ENCODE measurements at regions not wholly inside any gene's neighbourhood (a gene's known extent, or its start where the extent isn't known, plus 50 kb on each side); places are given as distances from the start of the nearest gene placed in this dataset.
"Not testable (repeated sequence)": the region's sequence is repeated elsewhere in the genome, so short reads cannot be mapped to it uniquely, and the experiment has no call there.

DNA sequence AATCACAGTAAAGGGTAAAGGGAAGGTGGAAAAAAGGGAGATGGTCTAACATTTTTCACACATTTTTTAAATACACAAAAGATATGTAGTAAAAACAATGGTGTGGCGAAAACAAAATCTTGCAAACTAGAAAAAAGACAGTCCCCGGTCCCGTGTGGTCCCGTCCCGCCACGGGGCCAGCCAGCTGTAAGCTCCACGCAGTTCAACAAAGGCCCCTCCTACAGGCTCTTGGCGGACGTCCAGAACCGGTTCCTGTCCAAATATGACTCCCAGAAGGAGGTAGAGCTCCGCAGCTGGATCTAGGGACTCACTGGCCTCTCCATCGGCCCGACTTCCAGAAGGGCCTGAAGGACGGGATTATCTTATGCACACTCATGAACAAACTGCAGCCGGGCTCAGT lies 216.9 kb downstream of the POTED start:
- not testable (repeated sequence) for H3K4me1 Mint-ChIP-seq (ENCODE audit: low read depth); H3K27ac Mint-ChIP-seq; H3K9me3 Mint-ChIP-seq (ENCODE audit: low read depth); H3K27me3 Mint-ChIP-seq; H3K4me3 Mint-ChIP-seq; H3K36me3 Mint-ChIP-seq

DNA sequence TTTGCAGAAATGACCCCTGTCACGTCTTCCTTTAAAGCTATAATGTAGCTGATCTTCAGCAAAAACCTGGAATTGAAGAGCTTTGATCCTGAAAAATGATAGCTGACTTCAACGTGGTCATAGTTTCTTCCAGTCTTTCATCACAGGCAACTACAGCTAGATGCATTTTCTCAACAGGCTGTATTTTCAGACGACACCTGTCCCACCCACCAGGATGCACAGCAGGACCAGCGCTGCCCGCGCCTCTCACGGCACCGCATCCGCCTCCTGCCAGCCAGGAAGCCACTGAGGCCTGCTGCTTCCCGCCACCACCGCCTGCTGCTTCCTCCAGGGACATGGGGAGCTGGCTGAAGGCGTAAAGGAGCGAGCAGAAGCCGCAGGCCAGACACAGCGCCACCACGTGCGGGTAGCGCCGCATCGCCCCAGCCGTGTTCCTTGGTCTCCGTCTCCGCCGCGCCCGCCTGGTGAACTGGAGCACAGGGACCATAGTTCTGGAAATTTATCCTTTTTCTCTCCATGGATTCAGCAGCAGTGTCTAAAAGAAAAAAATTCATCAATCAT lies 215.7 kb downstream of the POTED start:
- H3K9me3 Mint-ChIP-seq (ENCODE audit: low read depth); H3K4me1 Mint-ChIP-seq (ENCODE audit: low read depth); H3K36me3 Mint-ChIP-seq; H3K27ac Mint-ChIP-seq; H3K27me3 Mint-ChIP-seq; H3K4me3 Mint-ChIP-seq: not testable (repeated sequence)

DNA sequence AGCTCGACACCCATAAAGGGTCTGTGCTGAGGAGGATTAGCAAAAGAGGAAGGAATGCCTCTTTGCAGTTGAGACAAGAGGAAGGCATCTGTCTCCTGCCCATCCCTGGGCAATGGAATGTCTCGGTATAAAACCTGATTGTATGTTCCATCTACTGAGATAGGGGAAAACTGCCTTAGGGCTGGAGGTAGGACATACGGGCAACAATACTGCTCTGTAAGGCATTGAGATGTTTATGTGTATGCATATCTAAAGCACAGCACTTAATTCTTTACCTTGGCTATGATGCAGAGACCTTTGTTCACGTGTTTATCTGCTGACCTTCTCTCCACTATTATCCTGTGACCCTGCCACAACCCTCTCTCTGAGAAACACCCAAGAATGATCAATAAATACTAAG lies 210.7 kb downstream of the POTED start:
- H3K4me1 Mint-ChIP-seq (ENCODE audit: low read depth); H3K4me3 Mint-ChIP-seq; H3K36me3 Mint-ChIP-seq; H3K27ac Mint-ChIP-seq; H3K9me3 Mint-ChIP-seq (ENCODE audit: low read depth); H3K27me3 Mint-ChIP-seq: not testable (repeated sequence)

DNA sequence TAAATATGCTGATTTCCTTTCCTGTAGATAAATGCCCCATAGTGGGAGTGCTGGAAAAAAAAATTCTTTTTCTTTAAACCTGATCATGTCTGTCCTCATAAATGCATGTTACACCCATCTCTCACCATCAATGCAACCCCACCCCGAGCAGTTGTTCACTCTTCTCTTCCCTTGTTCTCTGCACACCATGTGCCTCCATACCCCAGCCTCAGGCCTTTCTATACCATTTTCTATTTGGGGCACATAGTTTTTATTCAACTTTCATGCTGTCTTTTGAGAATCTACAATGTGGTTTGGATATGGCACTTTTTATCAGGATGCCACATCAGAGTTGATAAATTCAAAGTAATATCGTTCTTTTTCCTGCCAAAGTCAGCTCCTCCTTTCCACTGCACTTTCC lies 202.6 kb downstream of the POTED start:
- not testable (repeated sequence) for H3K27me3 Mint-ChIP-seq; H3K9me3 Mint-ChIP-seq (ENCODE audit: low read depth); H3K4me3 Mint-ChIP-seq; H3K27ac Mint-ChIP-seq; H3K4me1 Mint-ChIP-seq (ENCODE audit: low read depth); H3K36me3 Mint-ChIP-seq

DNA sequence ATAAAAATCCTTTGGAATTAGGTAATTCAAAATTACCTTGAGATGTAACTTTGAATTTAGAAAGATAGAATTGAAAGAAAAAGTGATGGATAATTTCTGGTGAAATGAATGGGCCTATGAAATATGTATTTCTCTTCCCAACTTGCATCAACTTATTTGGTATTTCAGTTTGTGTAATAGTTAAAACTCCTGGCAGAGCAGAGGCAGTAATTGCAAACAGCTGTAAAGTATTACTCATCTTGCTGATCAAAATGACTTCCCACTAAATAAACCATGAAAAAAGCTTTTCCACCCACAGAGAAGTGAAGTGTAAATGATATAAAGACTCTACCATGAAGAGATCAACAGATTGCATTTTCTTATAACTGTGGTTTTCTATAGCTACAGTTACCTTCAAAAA lies 201.0 kb downstream of the POTED start:
- not testable (repeated sequence) for H3K9me3 Mint-ChIP-seq (ENCODE audit: low read depth)

DNA sequence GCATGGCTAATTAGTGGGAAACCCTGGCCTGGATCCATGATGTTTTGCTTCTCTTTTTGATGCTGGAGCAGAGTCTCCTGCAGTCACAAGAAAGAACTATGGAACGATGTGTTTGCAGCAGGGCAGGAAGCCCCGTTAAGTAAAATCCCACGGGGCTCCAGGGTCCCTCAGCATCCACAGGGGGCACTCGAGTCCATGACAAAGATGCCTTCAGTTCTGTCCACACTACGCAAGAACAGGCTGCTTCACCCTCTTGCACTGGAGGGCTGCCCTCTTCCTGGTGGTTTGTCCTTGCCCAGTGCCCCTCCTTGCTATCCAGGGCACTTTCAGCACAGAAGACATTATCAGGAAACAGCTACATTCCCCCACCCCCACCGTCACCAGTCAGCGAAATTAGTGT lies 196.9 kb downstream of the POTED start:
- not testable (repeated sequence) for H3K4me3 Mint-ChIP-seq; H3K36me3 Mint-ChIP-seq; H3K9me3 Mint-ChIP-seq (ENCODE audit: low read depth); H3K4me1 Mint-ChIP-seq (ENCODE audit: low read depth); H3K27ac Mint-ChIP-seq; H3K27me3 Mint-ChIP-seq

More for the DNA sequence above, 201.0 kb downstream of the POTED start:
- H3K36me3 Mint-ChIP-seq; H3K4me3 Mint-ChIP-seq; H3K4me1 Mint-ChIP-seq (ENCODE audit: low read depth); H3K27ac Mint-ChIP-seq; H3K27me3 Mint-ChIP-seq: not testable (repeated sequence)

DNA sequence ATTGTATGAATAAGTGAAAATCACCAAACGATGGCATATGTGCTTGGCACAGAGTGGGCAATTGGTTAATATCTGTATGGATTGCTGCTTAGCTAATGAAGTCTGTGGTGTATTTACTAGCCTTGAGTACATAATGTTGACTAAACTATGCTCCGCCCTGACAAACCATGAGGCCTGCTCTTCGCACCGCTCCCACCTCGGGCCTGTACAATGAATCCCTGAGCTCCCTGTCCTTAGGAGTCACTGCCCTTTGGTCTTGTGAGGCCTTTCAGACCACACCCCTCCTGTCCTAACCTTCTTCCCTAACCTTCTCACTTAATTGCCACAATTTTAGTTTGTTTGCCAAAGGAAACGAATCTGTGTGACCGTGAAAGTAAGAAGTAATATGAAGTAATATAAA lies 193.2 kb downstream of the POTED start:
- not testable (repeated sequence) for H3K27ac Mint-ChIP-seq; H3K4me1 Mint-ChIP-seq (ENCODE audit: low read depth); H3K9me3 Mint-ChIP-seq (ENCODE audit: low read depth); H3K4me3 Mint-ChIP-seq; H3K27me3 Mint-ChIP-seq; H3K36me3 Mint-ChIP-seq

All from activated naive CD8-positive, alpha-beta T cell (primary cell).